SK-N-MC (cell line): ENCODE measurements at regions not wholly inside any gene's neighbourhood (a gene's known extent, or its start where the extent isn't known, plus 50 kb on each side); places are given as distances from the start of the nearest gene placed in this dataset.

ENCODE experiments used
- EZH2 ChIP-seq: fragments of 200-600 bp; sonication (generic); IDR thresholded peaks from one replicate; pipeline ENCODE4 v1.6.1; 2017; ENCODE audit warnings: antibody characterized with exemption
- POLR2AphosphoS5 ChIP-seq: IDR thresholded peaks from 2 replicates; pipeline ENCODE4 v1.6.1; 2012; ENCODE audit warnings: mild to moderate bottlenecking, low read depth, low read length, borderline replicate concordance

DNA sequence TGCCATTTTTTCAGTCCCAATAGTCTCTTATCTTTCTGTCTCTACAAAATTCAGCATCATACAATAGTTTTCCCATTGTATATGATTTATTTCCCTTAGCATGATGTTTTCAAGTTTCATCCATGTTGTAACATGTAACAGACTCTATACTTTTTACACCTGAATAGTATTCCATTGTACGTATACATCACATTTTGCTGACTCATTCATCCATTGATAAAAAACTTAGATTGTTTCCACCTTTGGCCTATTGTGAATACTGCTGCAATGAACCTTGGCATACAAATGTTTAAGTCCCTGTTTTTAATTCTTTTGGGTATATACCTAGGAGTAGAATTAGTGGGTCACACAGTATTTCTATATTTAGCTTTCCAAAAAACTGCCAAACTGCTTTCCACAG, 349.3 kb upstream of the CDH2 start:
- TF ChIP-seq EZH2 (no peak), POLR2AphosphoS5 (no peak)
